ENCODE measurements at regions not wholly inside any gene's neighbourhood (a gene's known extent, or its start where the extent isn't known, plus 50 kb on each side); places are given as distances from the start of the nearest gene placed in this dataset.

GRCh38 chr3:163812006-163812405 is 1266.3 kb downstream of the SI start:
- H3K9me3 ChIP-seq (ENCODE audit: low read depth): no peaks in the 10 kb centered on the region
- H3K4me3 ChIP-seq: no peak overlapping the region
- TF ChIP-seq, protein P1, sequence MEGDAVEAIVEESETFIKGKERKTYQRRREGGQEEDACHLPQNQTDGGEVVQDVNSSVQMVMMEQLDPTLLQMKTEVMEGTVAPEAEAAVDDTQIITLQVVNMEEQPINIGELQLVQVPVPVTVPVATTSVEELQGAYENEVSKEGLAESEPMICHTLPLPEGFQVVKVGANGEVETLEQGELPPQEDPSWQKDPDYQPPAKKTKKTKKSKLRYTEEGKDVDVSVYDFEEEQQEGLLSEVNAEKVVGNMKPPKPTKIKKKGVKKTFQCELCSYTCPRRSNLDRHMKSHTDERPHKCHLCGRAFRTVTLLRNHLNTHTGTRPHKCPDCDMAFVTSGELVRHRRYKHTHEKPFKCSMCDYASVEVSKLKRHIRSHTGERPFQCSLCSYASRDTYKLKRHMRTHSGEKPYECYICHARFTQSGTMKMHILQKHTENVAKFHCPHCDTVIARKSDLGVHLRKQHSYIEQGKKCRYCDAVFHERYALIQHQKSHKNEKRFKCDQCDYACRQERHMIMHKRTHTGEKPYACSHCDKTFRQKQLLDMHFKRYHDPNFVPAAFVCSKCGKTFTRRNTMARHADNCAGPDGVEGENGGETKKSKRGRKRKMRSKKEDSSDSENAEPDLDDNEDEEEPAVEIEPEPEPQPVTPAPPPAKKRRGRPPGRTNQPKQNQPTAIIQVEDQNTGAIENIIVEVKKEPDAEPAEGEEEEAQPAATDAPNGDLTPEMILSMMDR (IDR thresholded peaks at IDR 0.05; ENCODE audit: low read depth, low read length): no peak
- H3K27me3 ChIP-seq: no peaks in the 10 kb centered on the region
- H3K27ac ChIP-seq: no peak overlapping the region
- DNase-seq (ENCODE audit: low read depth in 1 of 2, low spot score in 1 of 2): no peak
- peaks cover 10% of the 10 kb centered on the region for H3K4me1 ChIP-seq (ENCODE audit: low read depth)
- H3K36me3 ChIP-seq: no peaks in the 10 kb centered on the region

GRCh38 chr3:163809540-163809993 is 1268.7 kb downstream of the SI start:
- peak overlapping the region; percentile 82 for H3K27ac ChIP-seq
- H3K4me1 ChIP-seq (ENCODE audit: low read depth): peaks cover 10% of the 10 kb centered on the region
- H3K36me3 ChIP-seq: no peaks in the 10 kb centered on the region
- DNase-seq (ENCODE audit: low read depth in 1 of 2, low spot score in 1 of 2): peak in 1 of 2 donors; percentile 28
- no peak overlapping the region for H3K4me3 ChIP-seq
- H3K27me3 ChIP-seq: no peaks in the 10 kb centered on the region
- TF ChIP-seq, protein P1 (IDR thresholded peaks at IDR 0.05; ENCODE audit: low read depth, low read length): no peak
- no peaks in the 10 kb centered on the region for H3K9me3 ChIP-seq (ENCODE audit: low read depth)

DNA sequence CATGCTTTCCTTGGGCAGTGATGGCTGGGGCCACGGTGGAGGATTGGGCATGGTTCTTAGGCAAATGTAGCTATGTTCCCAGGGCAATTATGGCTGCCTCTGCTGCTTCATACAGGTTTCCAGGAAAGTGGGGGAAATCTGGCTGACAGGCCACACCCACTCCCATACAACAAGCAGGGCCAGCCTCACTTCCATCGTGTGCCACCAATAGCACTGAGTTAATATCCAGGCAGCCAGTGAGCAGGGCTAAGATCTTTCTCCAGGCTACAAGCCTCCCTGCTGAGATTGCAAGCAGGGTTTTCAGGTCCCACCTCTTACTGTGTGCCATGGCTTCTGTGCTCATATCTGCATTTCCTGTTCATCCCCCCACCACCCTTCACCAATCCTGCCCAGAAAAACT is 1291.9 kb downstream of the SI start:
- Histone ChIP-seq H3K36me3 (no peaks in the 10 kb centered on the region), H3K27me3 (no peaks in the 10 kb centered on the region), H3K4me1 (ENCODE audit: low read depth) (no peaks in the 10 kb centered on the region), H3K27ac (no peak overlapping the region), H3K4me3 (no peak overlapping the region), H3K9me3 (ENCODE audit: low read depth) (no peaks in the 10 kb centered on the region)
- TF ChIP-seq, protein P1 (IDR thresholded peaks at IDR 0.05; ENCODE audit: low read depth, low read length): no peak
- DNase-seq (ENCODE audit: low read depth in 1 of 2, low spot score in 1 of 2): no peak

GRCh38 chr3:163785693-163786092 is 1292.6 kb downstream of the SI start:
- H3K27me3 ChIP-seq: no peaks in the 10 kb centered on the region
- H3K4me3 ChIP-seq: no peak overlapping the region
- H3K27ac ChIP-seq: no peak overlapping the region
- peak in 1 of 2 donors; percentile 55 for DNase-seq (ENCODE audit: low read depth in 1 of 2, low spot score in 1 of 2)
- no peaks in the 10 kb centered on the region for H3K4me1 ChIP-seq (ENCODE audit: low read depth)
- no peaks in the 10 kb centered on the region for H3K36me3 ChIP-seq
- TF ChIP-seq, protein P1 (IDR thresholded peaks at IDR 0.05; ENCODE audit: low read depth, low read length): no peak
- no peaks in the 10 kb centered on the region for H3K9me3 ChIP-seq (ENCODE audit: low read depth)

- no peak for DNase-seq (ENCODE audit: low read depth in 1 of 2, low spot score in 1 of 2)
- H3K4me3 ChIP-seq: no peak overlapping the region
- TF ChIP-seq, protein P1 (IDR thresholded peaks at IDR 0.05; ENCODE audit: low read depth, low read length): no peak
These were observed 1298.6 kb downstream of the SI start for GRCh38 chr3:163779396-163780344.

More at GRCh38 chr3:163779396-163780344, 1298.6 kb downstream of the SI start:
- H3K9me3 ChIP-seq (ENCODE audit: low read depth): no peaks in the 10 kb centered on the region
- no peaks in the 10 kb centered on the region for H3K36me3 ChIP-seq
- H3K27me3 ChIP-seq: no peaks in the 10 kb centered on the region
- no peaks in the 10 kb centered on the region for H3K4me1 ChIP-seq (ENCODE audit: low read depth)
- no peak overlapping the region for H3K27ac ChIP-seq
